Calu3 (cell line): ENCODE measurements at regions not wholly inside any gene's neighbourhood (a gene's known extent, or its start where the extent isn't known, plus 50 kb on each side); places are given as distances from the start of the nearest gene placed in this dataset.

Source experiments
- BruUV-seq: library from RNA; stranded (reverse); fragments of 400-500 nt; replicated peaks from 2 replicates; lab custom pipeline; 2021; lab: Mats Ljungman, UMichigan
- CTCF ChIA-PET: fragments of 300-600 bp; sonication (Branson Sonifier 250); formaldehyde crosslinking; loops from one replicate; lab custom pipeline; 2022; ENCODE audit warnings: antibody characterized with exemption; lab: Charles Lee
- DNase-seq: peaks from one replicate; pipeline ENCODE4 v3.0.0; 2022
- H3K27ac Mint-ChIP-seq: one replicate; pipeline ENCODE4 v1.8.0; 2022; ENCODE audit warnings: mixed read lengths; ENCODE audit not compliant: unreplicated experiment
- H3K27me3 Mint-ChIP-seq: one replicate; pipeline ENCODE4 v1.8.0; 2022; ENCODE audit warnings: mixed read lengths; ENCODE audit not compliant: unreplicated experiment
- H3K36me3 Mint-ChIP-seq: one replicate; pipeline ENCODE4 v1.8.0; 2022; ENCODE audit warnings: mild to moderate bottlenecking, moderate library complexity, mixed read lengths; ENCODE audit not compliant: insufficient read depth, unreplicated experiment
- H3K4me1 Mint-ChIP-seq: one replicate; pipeline ENCODE4 v1.8.0; 2022; ENCODE audit warnings: mild to moderate bottlenecking, low read depth, mixed read lengths; ENCODE audit not compliant: unreplicated experiment
- H3K4me3 Mint-ChIP-seq: one replicate; pipeline ENCODE4 v1.8.0; 2022; ENCODE audit warnings: mild to moderate bottlenecking, low read depth, moderate library complexity, mixed read lengths; ENCODE audit not compliant: unreplicated experiment
- H3K9me3 Mint-ChIP-seq: one replicate; pipeline ENCODE4 v1.8.0; 2022; ENCODE audit warnings: low read depth, mixed read lengths; ENCODE audit not compliant: unreplicated experiment
- intact Hi-C: fragments of 100-400 bp; cut with micrococcal nuclease; formaldehyde crosslinking; loops from one replicate; pipeline ENCODE4 v1.10.0; 2022; ENCODE audit not compliant: unreplicated experiment
- TF ChIP-seq, protein P1 (sequence below): fragments of 200-600 bp; IDR thresholded peaks from one replicate; pipeline ENCODE4 v1.8.0; 2022; ENCODE audit warnings: antibody characterized with exemption; ENCODE audit not compliant: unreplicated experiment

DNA sequence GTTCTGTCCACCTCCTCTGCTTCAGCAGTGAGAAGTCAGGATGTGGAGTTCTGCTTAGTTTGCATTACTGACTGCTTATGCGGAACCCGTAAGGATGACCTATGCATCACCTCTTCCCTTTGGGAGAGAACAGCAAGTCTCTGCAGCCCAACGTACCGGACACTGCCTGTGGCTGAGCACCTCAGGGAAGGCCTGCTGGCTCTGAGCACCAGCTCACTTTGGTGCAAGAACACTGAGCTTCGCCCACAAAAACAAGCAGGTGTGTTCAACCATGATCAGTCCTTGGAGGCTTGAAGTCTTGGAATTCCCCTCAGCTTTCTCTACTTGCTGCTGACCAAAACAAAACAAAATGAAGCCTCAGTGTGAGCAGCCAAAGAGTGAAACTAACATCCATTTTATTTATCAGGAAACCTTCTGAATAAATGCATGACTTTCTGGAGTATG lies 52.7 kb upstream of the NCK2 start:
- H3K9me3 Mint-ChIP-seq, result no peaks in the 10 kb centered on the region
- CTCF ChIA-PET, result interaction anchor here (1.0 kb wide), 1 partner anchor 10 kb away, joined by 6 read pairs; no protein-coding TSS in a partner anchor
- H3K27ac Mint-ChIP-seq, result no peak overlapping the region
- H3K4me3 Mint-ChIP-seq, result no peak overlapping the region
- no peaks in the 10 kb centered on the region for H3K4me1 Mint-ChIP-seq
- no peaks in the 10 kb centered on the region for H3K27me3 Mint-ChIP-seq
- TF ChIP-seq, protein P1, sequence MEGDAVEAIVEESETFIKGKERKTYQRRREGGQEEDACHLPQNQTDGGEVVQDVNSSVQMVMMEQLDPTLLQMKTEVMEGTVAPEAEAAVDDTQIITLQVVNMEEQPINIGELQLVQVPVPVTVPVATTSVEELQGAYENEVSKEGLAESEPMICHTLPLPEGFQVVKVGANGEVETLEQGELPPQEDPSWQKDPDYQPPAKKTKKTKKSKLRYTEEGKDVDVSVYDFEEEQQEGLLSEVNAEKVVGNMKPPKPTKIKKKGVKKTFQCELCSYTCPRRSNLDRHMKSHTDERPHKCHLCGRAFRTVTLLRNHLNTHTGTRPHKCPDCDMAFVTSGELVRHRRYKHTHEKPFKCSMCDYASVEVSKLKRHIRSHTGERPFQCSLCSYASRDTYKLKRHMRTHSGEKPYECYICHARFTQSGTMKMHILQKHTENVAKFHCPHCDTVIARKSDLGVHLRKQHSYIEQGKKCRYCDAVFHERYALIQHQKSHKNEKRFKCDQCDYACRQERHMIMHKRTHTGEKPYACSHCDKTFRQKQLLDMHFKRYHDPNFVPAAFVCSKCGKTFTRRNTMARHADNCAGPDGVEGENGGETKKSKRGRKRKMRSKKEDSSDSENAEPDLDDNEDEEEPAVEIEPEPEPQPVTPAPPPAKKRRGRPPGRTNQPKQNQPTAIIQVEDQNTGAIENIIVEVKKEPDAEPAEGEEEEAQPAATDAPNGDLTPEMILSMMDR, result no peak
- H3K36me3 Mint-ChIP-seq, result no peaks in the 10 kb centered on the region
- intact Hi-C loops, result no loop called here
- no peak for DNase-seq
- BruUV-seq, result no TSS peak

DNA sequence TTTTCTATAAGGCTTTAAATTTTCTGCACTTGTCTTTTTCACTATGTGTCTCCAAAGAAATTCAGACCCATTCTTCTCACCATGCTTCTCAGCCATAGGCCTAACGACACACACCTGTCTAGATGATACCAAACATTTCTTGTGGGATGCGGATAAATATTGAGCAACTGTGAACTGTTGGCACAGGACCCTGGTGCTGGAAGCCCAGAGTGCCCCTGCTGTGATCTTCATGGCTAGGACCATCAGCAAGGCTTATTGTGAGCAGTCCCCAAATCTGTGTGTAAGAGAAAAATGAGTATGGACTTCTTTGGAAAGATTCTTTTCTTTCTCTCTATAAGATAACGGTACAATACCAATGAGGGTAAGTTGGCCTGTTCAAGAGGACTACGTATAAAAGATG lies 54.1 kb upstream of the NCK2 start:
- BruUV-seq, result no TSS peak
- CTCF ChIA-PET, result no interaction called here
- H3K27ac Mint-ChIP-seq, result no peak overlapping the region
- H3K4me1 Mint-ChIP-seq, result no peaks in the 10 kb centered on the region
- TF ChIP-seq, protein P1, result no peak
- H3K27me3 Mint-ChIP-seq, result no peaks in the 10 kb centered on the region
- no peaks in the 10 kb centered on the region for H3K9me3 Mint-ChIP-seq
- DNase-seq, result no peak
- intact Hi-C loops, result no loop called here
- H3K36me3 Mint-ChIP-seq, result no peaks in the 10 kb centered on the region
- H3K4me3 Mint-ChIP-seq, result no peak overlapping the region

DNA sequence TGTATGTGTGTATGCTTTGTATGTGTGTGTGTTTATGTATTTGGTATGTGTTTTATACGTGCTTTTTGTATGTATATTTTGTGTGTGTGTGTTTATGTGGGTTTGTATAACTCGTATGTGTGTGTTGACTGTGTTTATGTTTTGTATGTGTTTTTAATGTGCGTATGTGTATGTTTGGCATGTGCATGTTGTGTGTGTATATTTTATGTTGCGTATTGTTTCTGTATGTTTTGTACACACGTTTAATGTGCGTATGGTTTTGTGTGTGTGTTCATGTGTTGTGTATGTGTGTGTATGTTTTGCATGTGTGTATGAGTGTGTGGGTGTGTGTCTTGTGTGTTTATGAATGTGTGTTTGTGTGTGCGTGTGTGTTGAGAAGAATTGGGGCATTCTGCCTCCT lies 55.2 kb upstream of the NCK2 start:
- no peaks in the 10 kb centered on the region for H3K9me3 Mint-ChIP-seq
- BruUV-seq, result no TSS peak
- no peak overlapping the region for H3K27ac Mint-ChIP-seq
- no peak for DNase-seq
- H3K36me3 Mint-ChIP-seq, result no peaks in the 10 kb centered on the region
- H3K4me3 Mint-ChIP-seq, result no peak overlapping the region
- TF ChIP-seq, protein P1, result no peak
- intact Hi-C loops, result no loop called here
- no peaks in the 10 kb centered on the region for H3K4me1 Mint-ChIP-seq
- CTCF ChIA-PET, result no interaction called here
- no peaks in the 10 kb centered on the region for H3K27me3 Mint-ChIP-seq

DNA sequence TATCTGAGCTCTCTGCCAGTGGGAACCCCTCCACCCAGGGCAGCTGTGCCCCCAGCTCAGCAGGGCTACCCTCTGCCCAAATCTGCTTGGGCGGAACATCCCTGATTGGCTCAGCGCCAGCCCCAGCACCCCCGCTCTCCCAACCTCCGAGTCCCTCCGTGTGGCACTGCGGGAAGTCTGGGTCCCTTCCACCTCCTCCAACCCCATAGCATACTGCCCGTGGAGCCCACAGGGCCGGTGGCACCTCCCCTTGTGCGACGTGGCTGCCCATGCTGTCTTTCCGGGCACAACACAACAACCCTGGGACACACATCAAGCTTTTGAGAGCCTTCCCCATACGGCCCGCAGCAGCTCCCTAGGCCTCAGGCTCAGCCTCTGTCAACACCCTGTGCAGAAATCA lies 55.8 kb upstream of the NCK2 start:
- TF ChIP-seq, protein P1, result no peak
- no peaks in the 10 kb centered on the region for H3K36me3 Mint-ChIP-seq
- no peak overlapping the region for H3K27ac Mint-ChIP-seq
- H3K9me3 Mint-ChIP-seq, result no peaks in the 10 kb centered on the region
- CTCF ChIA-PET, result no interaction called here
- H3K27me3 Mint-ChIP-seq, result no peaks in the 10 kb centered on the region
- intact Hi-C loops, result no loop called here
- no TSS peak for BruUV-seq
- no peak for DNase-seq
- no peaks in the 10 kb centered on the region for H3K4me1 Mint-ChIP-seq
- H3K4me3 Mint-ChIP-seq, result no peak overlapping the region
